Sigmoid colon (tissue), 6 donors: ENCODE measurements at regions not wholly inside any gene's neighbourhood (a gene's known extent, or its start where the extent isn't known, plus 50 kb on each side); places are given as distances from the start of the nearest gene placed in this dataset.

Experiments
- DNase-seq: peaks from one replicate; pipeline ENCODE4 v3.0.0-alpha.2; 2019
- H3K27ac ChIP-seq, 4 donors: fragments of 200-600 bp; sonication (generic); one replicate each; pipeline ENCODE4 v1.5.1; 2016 to 2019; ENCODE audit warnings: mild to moderate bottlenecking in 1 of 4
- H3K27me3 ChIP-seq, 3 donors: fragments of 200-600 bp; sonication (generic); one replicate each; pipeline ENCODE4 v1.5.1; 2019; ENCODE audit warnings: mild to moderate bottlenecking in 1 of 3
- H3K36me3 ChIP-seq, 4 donors: fragments of 200-600 bp; sonication (generic); one replicate each; pipeline ENCODE4 v1.5.1; 2016 to 2019
- H3K4me1 ChIP-seq, 4 donors: fragments of 200-600 bp; sonication (generic); one replicate each; pipeline ENCODE4 v1.5.1; 2017 to 2019
- H3K4me3 ChIP-seq, 4 donors: fragments of 200-600 bp; sonication (generic); one replicate each; pipeline ENCODE4 v1.5.1; 2017 to 2019; ENCODE audit warnings: mild to moderate bottlenecking in 2 of 4, moderate library complexity in 1 of 4
- H3K9me3 ChIP-seq, 4 donors: fragments of 200-600 bp in 3 of 4; sonication (generic) in 3 of 4; one replicate each; pipeline versions ENCODE4 v1.5.1 to v1.6.1; 2013 to 2019
- CTCF ChIP-seq, 4 experiments: fragments of 450-650 bp in 3 of 4; fragments of 200-600 bp in 1 of 4; IDR thresholded peaks; one replicate each; pipeline ENCODE4 v1.5.1; 2016 to 2019; ENCODE audit warnings: antibody characterized with exemption in 4 of 4, mild to moderate bottlenecking in 3 of 4, moderate library complexity in 2 of 4
- EP300 ChIP-seq, 4 donors: sonication (generic); formaldehyde crosslinking; IDR thresholded peaks; one replicate each; pipeline ENCODE4 v1.6.1; 2017; ENCODE audit warnings: antibody characterized with exemption in 4 of 4
- POLR2A ChIP-seq, 2 donors: fragments of 450-650 bp; IDR thresholded peaks; one replicate each; pipeline ENCODE4 v1.6.1; 2016; ENCODE audit warnings: antibody characterized with exemption in 2 of 2, mild to moderate bottlenecking in 2 of 2, moderate library complexity in 2 of 2
- POLR2AphosphoS5 ChIP-seq, 4 donors: sonication (generic); formaldehyde crosslinking; IDR thresholded peaks; one replicate each; pipeline ENCODE4 v1.6.1; 2017; ENCODE audit warnings: antibody characterized with exemption in 4 of 4
- WGBS, 2 donors: extraction: QIAGEN DNeasy Blood & Tissue Kit; methylation state at CpG; one replicate each; pipeline ENCODE4 v1.1.7; 2013; 5-methylcytosine and 5-hydroxymethylcytosine counted together
- intact Hi-C: fragments of 100-400 bp; cut with DNase I; formaldehyde crosslinking; loops from one replicate; pipeline ENCODE4 v1.15.1; 2023
- donor health status: healthy with polysubstance abuse.
- donor health status: healthy.

DNA sequence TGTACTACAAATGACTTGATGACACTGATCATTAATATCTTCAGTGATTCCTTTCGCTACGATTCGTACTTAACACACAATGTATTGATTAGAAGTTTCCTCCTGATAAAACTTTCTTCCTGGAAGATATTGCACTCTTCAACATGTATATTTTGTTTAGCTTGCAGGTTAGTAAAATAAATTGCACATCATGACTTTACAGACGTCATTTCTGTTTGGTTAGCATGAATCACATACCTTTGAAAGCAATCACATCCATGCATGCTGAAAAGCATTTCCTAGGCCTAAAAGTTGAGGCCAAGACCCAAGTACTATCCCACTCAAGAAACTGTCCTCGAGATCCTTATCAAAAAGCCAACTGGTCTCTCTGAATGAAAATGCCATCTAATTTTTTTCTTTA, 1841.0 kb upstream of the PCDH7 start:
- TF ChIP-seq EP300 (IDR thresholded peaks at IDR 0.05) (no peak), POLR2AphosphoS5 (IDR thresholded peaks at IDR 0.05) (no peak), POLR2A (IDR thresholded peaks at IDR 0.05) (no peak), CTCF (IDR thresholded peaks at IDR 0.05) (no peak)
- H3K27ac ChIP-seq = no peak overlapping the region
- 45 to 60% methylated on average over 5 of the region's 5 CpGs for WGBS, 2 donors
- no peak for DNase-seq
- H3K36me3 ChIP-seq = no peaks in the 10 kb centered on the region
- H3K9me3 ChIP-seq = no peaks in the 10 kb centered on the region
- no peak overlapping the region for H3K4me3 ChIP-seq
- intact Hi-C loops = no loop called here
- no peaks in the 10 kb centered on the region for H3K27me3 ChIP-seq
- no peaks in the 10 kb centered on the region for H3K4me1 ChIP-seq

DNA sequence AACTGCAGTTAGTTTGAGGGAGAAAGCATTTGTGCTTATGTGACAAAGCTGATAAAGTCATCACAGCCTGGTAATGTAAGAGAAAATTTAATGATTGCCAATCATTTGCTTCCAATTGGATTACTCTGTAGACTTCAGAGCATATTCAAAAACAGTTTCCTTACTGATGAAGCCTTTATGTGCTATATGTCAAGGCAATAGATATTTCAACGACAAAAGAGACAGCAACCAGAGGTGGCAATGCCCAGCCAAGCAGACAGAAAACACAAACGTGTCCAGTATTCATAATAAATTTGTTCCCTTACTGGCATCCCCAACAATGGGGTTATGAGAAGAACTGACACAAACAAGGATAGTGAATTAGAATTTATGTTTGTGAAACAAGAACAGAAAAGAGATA, 1840.3 kb upstream of the PCDH7 start:
- no peaks in the 10 kb centered on the region for H3K27me3 ChIP-seq
- DNase-seq = no peak
- intact Hi-C loops = no loop called here
- TF ChIP-seq POLR2AphosphoS5 (IDR thresholded peaks at IDR 0.05) (no peak), EP300 (IDR thresholded peaks at IDR 0.05) (no peak), CTCF (IDR thresholded peaks at IDR 0.05) (no peak), POLR2A (IDR thresholded peaks at IDR 0.05) (no peak)
- H3K27ac ChIP-seq = no peak overlapping the region
- H3K36me3 ChIP-seq = no peaks in the 10 kb centered on the region
- 51 to 78% methylated on average over 2 of the region's 2 CpGs for whole genome bisulfite sequencing, 2 donors
- no peak overlapping the region for H3K4me3 ChIP-seq
- H3K9me3 ChIP-seq = no peaks in the 10 kb centered on the region
- no peaks in the 10 kb centered on the region for H3K4me1 ChIP-seq

GRCh38 chr4:28883211-28883610, 1837.0 kb upstream of the PCDH7 start:
- Histone ChIP-seq H3K27me3 (no peaks in the 10 kb centered on the region), H3K27ac (no peak overlapping the region), H3K4me3 (no peak overlapping the region), H3K9me3 (no peaks in the 10 kb centered on the region), H3K36me3 (no peaks in the 10 kb centered on the region), H3K4me1 (no peaks in the 10 kb centered on the region)
- intact Hi-C loops = no loop called here
- DNase-seq = no peak
- TF ChIP-seq POLR2AphosphoS5 (IDR thresholded peaks at IDR 0.05) (no peak), CTCF (IDR thresholded peaks at IDR 0.05) (no peak), EP300 (IDR thresholded peaks at IDR 0.05) (no peak), POLR2A (IDR thresholded peaks at IDR 0.05) (no peak)
- 84 to 94% methylated on average over 2 of the region's 2 CpGs for WGBS, 2 donors

- intact Hi-C loops = no loop called here
- H3K36me3 ChIP-seq = no peaks in the 10 kb centered on the region
- no peak overlapping the region for H3K27ac ChIP-seq
- no peak for DNase-seq
- no peaks in the 10 kb centered on the region for H3K4me1 ChIP-seq
- no peak overlapping the region for H3K4me3 ChIP-seq
- TF ChIP-seq CTCF (IDR thresholded peaks at IDR 0.05) (no peak), EP300 (IDR thresholded peaks at IDR 0.05) (no peak), POLR2A (IDR thresholded peaks at IDR 0.05) (no peak), POLR2AphosphoS5 (IDR thresholded peaks at IDR 0.05) (no peak)
- WGBS, 2 donors = 41 to 66% methylated on average over 4 of the region's 4 CpGs
- no peaks in the 10 kb centered on the region for H3K9me3 ChIP-seq
- H3K27me3 ChIP-seq = no peaks in the 10 kb centered on the region
Observed at GRCh38 chr4:28886934-28887333, 1833.2 kb upstream of the PCDH7 start.

GRCh38 chr4:28890949-28891775, 1829.0 kb upstream of the PCDH7 start:
- TF ChIP-seq CTCF (IDR thresholded peaks at IDR 0.05) = no peak
- TF ChIP-seq EP300 (IDR thresholded peaks at IDR 0.05) = no peak
- TF ChIP-seq POLR2A (IDR thresholded peaks at IDR 0.05) = no peak
- TF ChIP-seq POLR2AphosphoS5 (IDR thresholded peaks at IDR 0.05) = no peak
- Histone ChIP-seq H3K27ac (no peak overlapping the region), H3K4me1 (no peaks in the 10 kb centered on the region), H3K27me3 (no peaks in the 10 kb centered on the region), H3K9me3 (no peaks in the 10 kb centered on the region), H3K36me3 (no peaks in the 10 kb centered on the region), H3K4me3 (no peak overlapping the region)
- intact Hi-C loops = no loop called here
- 69 to 74% methylated on average over 3 of the region's 3 CpGs for WGBS, 2 donors
- DNase-seq = no peak
